ENCODE measurements at regions not wholly inside any gene's neighbourhood (a gene's known extent, or its start where the extent isn't known, plus 50 kb on each side); places are given as distances from the start of the nearest gene placed in this dataset.

- no peak for DNase-seq
Observed at GRCh38 chr3:29203851-29204250, 77.0 kb upstream of the RBMS3 start.

- DNase-seq = no peak
Observed at GRCh38 chr3:29207427-29207826, 73.4 kb upstream of the RBMS3 start.

DNA sequence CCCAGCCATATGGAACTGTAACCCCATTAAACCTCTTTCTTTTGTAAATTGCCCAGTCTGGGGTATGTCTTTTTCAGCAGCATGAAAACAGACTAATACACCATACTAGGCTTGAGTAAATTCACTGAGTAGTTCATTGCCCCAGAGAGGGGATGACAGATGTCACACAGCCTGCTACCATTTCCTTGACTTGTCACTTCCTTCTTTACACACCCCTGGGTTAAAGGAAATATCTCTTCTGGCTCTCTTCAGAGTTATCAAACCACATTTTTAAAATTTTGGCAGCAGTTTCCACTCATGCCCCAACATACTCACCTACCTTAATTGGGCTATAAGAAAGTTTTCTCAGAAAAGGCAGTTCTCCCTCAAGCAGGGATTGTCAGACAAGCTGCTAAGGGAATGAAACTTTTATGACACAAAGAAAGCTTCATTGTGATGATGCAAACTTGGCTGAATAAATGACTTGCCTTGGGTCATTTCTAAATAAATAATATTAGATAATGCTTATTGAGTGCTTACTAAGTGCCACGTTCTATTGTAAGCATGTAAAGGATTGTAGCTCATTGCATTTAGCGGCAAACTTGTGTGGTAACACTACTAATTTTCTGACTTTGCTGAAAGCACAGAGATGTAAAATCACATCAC, 68.0 kb upstream of the RBMS3 start:
- DNase-seq = no peak

DNA sequence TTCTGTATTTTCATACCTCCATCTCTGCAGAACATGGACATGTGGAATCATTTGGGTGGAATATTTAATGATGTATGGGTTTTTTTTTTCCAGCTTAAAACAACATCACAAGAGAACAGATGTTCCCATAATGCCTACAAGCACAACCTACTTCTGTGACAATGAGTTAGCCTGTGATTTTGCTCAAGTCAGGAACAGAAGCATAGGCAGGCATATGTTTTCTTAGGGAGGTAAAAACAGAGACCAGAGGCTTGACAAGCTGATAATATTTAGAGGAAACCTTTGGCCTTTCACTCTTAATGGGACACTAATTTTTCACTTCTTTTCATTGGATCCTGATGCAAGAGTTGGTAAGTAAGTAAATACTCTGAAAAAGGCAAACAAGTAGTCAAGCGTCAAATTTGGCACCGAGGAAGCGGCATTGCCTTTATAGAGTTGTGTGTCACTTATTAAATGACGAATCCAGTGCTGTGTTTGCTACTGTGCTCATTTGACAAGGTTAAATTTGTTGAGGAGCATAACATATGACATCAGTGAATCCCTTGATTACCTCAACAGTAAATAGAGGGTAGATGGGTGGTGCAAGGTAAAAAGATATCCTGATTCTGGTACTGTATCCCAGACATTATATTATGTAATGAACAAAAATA, 66.7 kb upstream of the RBMS3 start:
- no peak for DNase-seq

DNA sequence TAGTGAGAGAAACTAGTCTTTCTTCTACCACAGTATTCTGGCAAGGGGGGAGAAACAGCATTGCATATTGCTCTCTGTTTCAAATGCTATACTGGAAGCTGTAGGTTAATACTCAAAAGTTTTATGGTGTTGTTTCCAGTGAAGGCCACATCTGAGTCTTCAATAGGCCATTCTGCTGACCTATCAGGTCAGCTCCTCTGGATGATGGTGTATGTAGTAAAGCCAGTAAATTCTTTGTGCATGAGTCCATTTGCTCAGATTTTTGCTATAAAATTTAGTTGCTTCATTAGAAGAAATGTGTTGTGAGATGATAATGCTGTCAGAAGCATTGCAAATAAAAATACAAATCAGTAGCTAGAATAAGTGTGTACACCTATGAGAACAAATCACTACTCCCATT, 64.9 kb upstream of the RBMS3 start:
- DNase-seq = no peak

DNA sequence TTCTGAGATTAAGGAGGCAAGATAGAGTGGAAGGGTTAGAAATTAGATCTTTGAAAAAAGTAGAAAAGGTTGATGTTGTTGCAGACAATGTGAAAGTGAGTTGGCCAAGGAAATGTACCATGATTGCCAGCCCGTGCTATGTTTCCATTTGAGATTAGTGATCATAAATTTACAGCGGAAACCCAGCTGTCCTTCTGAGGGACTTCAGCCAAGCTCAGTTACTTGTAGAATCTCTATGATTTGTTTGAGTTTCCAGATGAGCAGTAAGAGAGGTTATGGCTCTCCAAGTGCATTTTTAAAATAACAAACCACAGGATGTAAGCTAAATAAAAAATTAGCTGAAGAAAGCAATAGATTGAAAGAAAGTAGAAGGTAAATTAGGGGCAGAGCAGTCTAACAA, 54.2 kb upstream of the RBMS3 start:
- DNase-seq = no peak

DNA sequence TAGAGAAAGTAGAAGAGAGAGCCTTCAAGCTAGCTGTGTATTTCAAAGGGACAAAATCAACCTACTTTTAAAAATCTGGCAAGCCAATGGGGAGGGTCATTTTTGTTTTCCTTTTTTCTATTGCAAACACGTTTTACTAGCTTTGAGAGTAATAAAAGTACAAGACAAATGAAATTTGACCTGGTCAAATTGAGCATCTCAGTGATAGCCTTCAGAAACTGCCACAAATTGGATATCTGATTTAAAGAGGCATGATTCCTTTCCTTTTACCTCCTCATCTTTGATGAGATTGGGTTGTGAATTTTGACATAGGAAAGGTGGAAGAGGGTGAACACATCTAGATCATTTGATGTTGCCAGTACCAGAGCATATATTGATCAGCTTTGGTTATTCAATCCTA, 53.6 kb upstream of the RBMS3 start:
- DNase-seq = no peak

Measured in activated CD8-positive, alpha-beta memory T cell treated with anti-CD3 and anti-CD28 coated beads for 24 hours (primary cell).